Activated T-helper 1 cell treated with anti-CD3 and anti-CD28 coated beads, Interleukin-12 subunit alpha, Interleukin-12 subunit beta, Interleukin-2, Interleukin-4 antibody, amounts not matched to agents 30 ng/mL and 10 ng/mL and 1 ng/mL, durations not matched to agents 14 hours and 24 hours and 36 hours (primary cell): ENCODE measurements at regions not wholly inside any gene's neighbourhood (a gene's known extent, or its start where the extent isn't known, plus 50 kb on each side); places are given as distances from the start of the nearest gene placed in this dataset.

Source experiments
- DNase-seq: peaks from one replicate; pipeline ENCODE4 v3.0.0; 2021; ENCODE audit warnings: low spot score
- H3K27ac Mint-ChIP-seq: one replicate; pipeline ENCODE4 v1.8.0; 2021; ENCODE audit warnings: mild to moderate bottlenecking, mixed read lengths
- H3K27me3 Mint-ChIP-seq: one replicate; pipeline ENCODE4 v1.8.0; 2022; ENCODE audit warnings: mild to moderate bottlenecking, moderate library complexity, mixed read lengths; ENCODE audit not compliant: insufficient read depth
- H3K36me3 Mint-ChIP-seq: one replicate; pipeline ENCODE4 v1.8.0; 2021; ENCODE audit warnings: low read depth, mixed read lengths
- H3K4me1 Mint-ChIP-seq: one replicate; pipeline ENCODE4 v1.8.0; 2021; ENCODE audit warnings: low read depth, mixed read lengths
- H3K4me3 Mint-ChIP-seq: one replicate; pipeline ENCODE4 v1.8.0; 2021; ENCODE audit warnings: mild to moderate bottlenecking, moderate library complexity, mixed read lengths
- H3K9me3 Mint-ChIP-seq: one replicate; pipeline ENCODE4 v1.8.0; 2021; ENCODE audit warnings: mixed read lengths
- intact Hi-C: fragments of 100-400 bp; cut with micrococcal nuclease; formaldehyde crosslinking; loops from one replicate; pipeline ENCODE4 v1.15.1; 2024

GRCh38 chr21:25326181-25326580, 281.1 kb downstream of the MRPL39 start:
- no peak overlapping the region for H3K27ac Mint-ChIP-seq
- H3K27me3 Mint-ChIP-seq: no peaks in the 10 kb centered on the region
- no peaks in the 10 kb centered on the region for H3K36me3 Mint-ChIP-seq
- H3K4me1 Mint-ChIP-seq: no peaks in the 10 kb centered on the region
- H3K9me3 Mint-ChIP-seq: no peaks in the 10 kb centered on the region
- DNase-seq: no peak
- intact Hi-C loops: no loop called here
- H3K4me3 Mint-ChIP-seq: no peak overlapping the region

GRCh38 chr21:25324666-25325065, 282.6 kb downstream of the MRPL39 start:
- DNase-seq: no peak
- no peak overlapping the region for H3K27ac Mint-ChIP-seq
- H3K9me3 Mint-ChIP-seq: no peaks in the 10 kb centered on the region
- H3K4me1 Mint-ChIP-seq: no peaks in the 10 kb centered on the region
- no peaks in the 10 kb centered on the region for H3K27me3 Mint-ChIP-seq
- intact Hi-C loops: no loop called here
- H3K36me3 Mint-ChIP-seq: no peaks in the 10 kb centered on the region
- H3K4me3 Mint-ChIP-seq: no peak overlapping the region

GRCh38 chr21:25323356-25323949, 283.8 kb downstream of the MRPL39 start:
- no peaks in the 10 kb centered on the region for H3K4me1 Mint-ChIP-seq
- intact Hi-C loops: no loop called here
- DNase-seq: no peak
- H3K9me3 Mint-ChIP-seq: no peaks in the 10 kb centered on the region
- no peak overlapping the region for H3K4me3 Mint-ChIP-seq
- no peaks in the 10 kb centered on the region for H3K36me3 Mint-ChIP-seq
- H3K27ac Mint-ChIP-seq: no peak overlapping the region
- H3K27me3 Mint-ChIP-seq: no peaks in the 10 kb centered on the region

- Mint-ChIP-seq H3K4me1 (no peaks in the 10 kb centered on the region), H3K9me3 (peaks cover 4% of the 10 kb centered on the region), H3K36me3 (no peaks in the 10 kb centered on the region), H3K27ac (no peak overlapping the region), H3K27me3 (peaks cover 1% of the 10 kb centered on the region), H3K4me3 (no peak overlapping the region)
- intact Hi-C loops: no loop called here
- DNase-seq: no peak
These were observed 293.0 kb downstream of the MRPL39 start for GRCh38 chr21:25314247-25314646.

DNA sequence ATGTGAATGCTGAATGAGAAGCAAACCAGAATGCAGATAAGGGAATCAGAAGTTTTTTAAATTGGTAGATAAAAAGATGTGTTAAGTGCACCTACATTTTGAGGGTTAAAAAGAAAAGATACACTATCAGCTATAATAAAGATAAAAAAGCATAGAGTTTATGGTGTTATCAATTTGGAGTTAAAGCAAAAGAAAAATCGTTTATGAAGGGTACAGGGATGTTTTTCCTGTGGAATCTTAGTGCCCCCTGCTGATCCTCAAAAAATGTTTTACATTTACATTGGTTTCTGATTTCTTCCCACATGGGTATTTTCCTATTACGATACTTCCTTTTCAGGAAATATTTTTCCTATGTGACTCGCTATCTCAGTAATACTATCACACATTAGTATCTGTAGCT, 293.5 kb downstream of the MRPL39 start:
- Mint-ChIP-seq H3K36me3 (no peaks in the 10 kb centered on the region), H3K9me3 (peaks cover 8% of the 10 kb centered on the region), H3K4me1 (no peaks in the 10 kb centered on the region), H3K4me3 (no peak overlapping the region), H3K27ac (no peak overlapping the region), H3K27me3 (peaks cover 1% of the 10 kb centered on the region)
- DNase-seq: no peak
- intact Hi-C loops: no loop called here

DNA sequence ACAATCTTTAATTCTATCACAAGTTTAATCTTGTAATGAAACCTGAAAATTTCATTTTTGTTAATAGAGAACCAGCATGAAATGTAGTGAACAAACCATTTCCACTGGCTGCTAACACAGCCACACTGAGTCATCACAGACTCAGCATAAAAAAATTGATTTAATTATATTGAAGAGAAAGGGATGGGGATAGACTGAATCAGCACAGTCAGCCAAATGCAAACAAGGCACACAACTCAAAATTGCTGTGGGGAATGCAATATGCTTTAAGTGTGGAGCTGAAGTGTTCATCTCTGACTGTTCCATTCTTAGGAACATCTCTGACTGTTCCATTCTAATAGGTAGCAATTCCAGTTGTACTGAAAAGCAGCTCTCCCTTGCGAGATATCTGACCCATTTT, 299.8 kb downstream of the MRPL39 start:
- intact Hi-C loops: no loop called here
- Mint-ChIP-seq H3K27ac (no peak overlapping the region), H3K27me3 (peaks cover 4% of the 10 kb centered on the region), H3K9me3 (peaks cover 9% of the 10 kb centered on the region), H3K4me1 (no peaks in the 10 kb centered on the region), H3K4me3 (no peak overlapping the region), H3K36me3 (no peaks in the 10 kb centered on the region)
- no peak for DNase-seq

GRCh38 chr21:25304611-25305010, 302.7 kb downstream of the MRPL39 start:
- peaks cover 2% of the 10 kb centered on the region for H3K27me3 Mint-ChIP-seq

DNA sequence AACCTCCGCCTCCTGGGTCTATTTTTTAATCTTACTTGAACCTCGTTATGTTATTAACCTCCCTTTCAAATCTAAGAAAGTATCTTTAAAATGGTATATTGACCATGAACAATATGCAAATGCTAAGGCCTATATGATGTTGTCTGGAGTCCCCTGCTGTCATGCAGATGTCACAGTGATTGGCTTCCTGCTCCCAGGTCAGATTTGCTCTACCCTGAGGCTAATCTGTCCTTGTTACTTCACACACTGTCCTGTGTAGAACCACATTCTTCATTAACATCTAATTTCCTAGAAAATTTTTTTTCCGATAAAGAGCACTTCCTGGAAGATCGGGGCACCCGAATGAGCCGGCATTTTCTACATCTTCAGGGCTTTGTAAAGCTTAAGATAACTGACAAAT, 306.6 kb downstream of the MRPL39 start:
- intact Hi-C loops: no loop called here
- Mint-ChIP-seq H3K36me3 (no peaks in the 10 kb centered on the region), H3K4me1 (no peaks in the 10 kb centered on the region), H3K4me3 (no peak overlapping the region), H3K27me3 (peaks cover under 1% of the 10 kb centered on the region), H3K27ac (no peak overlapping the region), H3K9me3 (no peaks in the 10 kb centered on the region)
- no peak for DNase-seq

More at GRCh38 chr21:25304611-25305010, 302.7 kb downstream of the MRPL39 start:
- Mint-ChIP-seq H3K9me3 (peaks cover 6% of the 10 kb centered on the region), H3K4me1 (no peaks in the 10 kb centered on the region), H3K36me3 (no peaks in the 10 kb centered on the region), H3K4me3 (no peak overlapping the region), H3K27ac (no peak overlapping the region)
- DNase-seq: no peak
- intact Hi-C loops: no loop called here

GRCh38 chr21:25298512-25299491, 308.5 kb downstream of the MRPL39 start:
- no peak overlapping the region for H3K4me3 Mint-ChIP-seq
- DNase-seq: no peak
- H3K9me3 Mint-ChIP-seq: no peaks in the 10 kb centered on the region
- intact Hi-C loops: no loop called here
- H3K36me3 Mint-ChIP-seq: no peaks in the 10 kb centered on the region
- H3K27me3 Mint-ChIP-seq: no peaks in the 10 kb centered on the region
- H3K4me1 Mint-ChIP-seq: no peaks in the 10 kb centered on the region
- H3K27ac Mint-ChIP-seq: no peak overlapping the region

DNA sequence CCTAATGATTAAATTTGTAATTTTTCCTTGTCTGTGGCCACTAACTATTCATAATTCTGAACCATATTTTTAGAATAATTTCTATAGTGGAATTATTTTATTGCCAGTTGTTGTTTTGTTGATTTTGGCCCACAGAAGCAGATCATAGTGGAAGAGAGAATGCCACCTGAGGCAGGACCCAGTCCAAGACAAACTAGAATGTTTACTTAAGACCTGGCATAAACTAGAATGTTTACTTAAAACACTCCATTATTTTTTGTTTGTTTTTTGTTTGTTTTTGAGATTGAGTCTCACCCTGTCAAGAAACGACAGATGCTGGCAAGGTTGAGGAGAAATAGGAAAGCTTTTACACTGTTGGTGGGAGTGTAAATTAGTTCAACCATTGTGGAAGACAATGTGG, 310.2 kb downstream of the MRPL39 start:
- intact Hi-C loops: no loop called here
- Mint-ChIP-seq H3K4me3 (no peak overlapping the region), H3K27ac (no peak overlapping the region), H3K4me1 (no peaks in the 10 kb centered on the region), H3K9me3 (no peaks in the 10 kb centered on the region), H3K27me3 (no peaks in the 10 kb centered on the region), H3K36me3 (no peaks in the 10 kb centered on the region)
- no peak for DNase-seq

GRCh38 chr21:25296252-25296651, 311.0 kb downstream of the MRPL39 start:
- Mint-ChIP-seq H3K36me3 (no peaks in the 10 kb centered on the region), H3K4me3 (no peak overlapping the region), H3K27ac (no peak overlapping the region), H3K27me3 (no peaks in the 10 kb centered on the region), H3K9me3 (no peaks in the 10 kb centered on the region), H3K4me1 (no peaks in the 10 kb centered on the region)
- intact Hi-C loops: no loop called here
- no peak for DNase-seq

GRCh38 chr21:25292396-25292795, 314.9 kb downstream of the MRPL39 start:
- Mint-ChIP-seq H3K4me1 (no peaks in the 10 kb centered on the region), H3K27me3 (no peaks in the 10 kb centered on the region), H3K36me3 (no peaks in the 10 kb centered on the region), H3K9me3 (no peaks in the 10 kb centered on the region), H3K27ac (no peak overlapping the region), H3K4me3 (no peak overlapping the region)
- intact Hi-C loops: no loop called here
- no peak for DNase-seq

- Mint-ChIP-seq H3K4me1 (no peaks in the 10 kb centered on the region), H3K9me3 (no peaks in the 10 kb centered on the region)
These were observed 323.6 kb downstream of the MRPL39 start for GRCh38 chr21:25283720-25284119.

More at GRCh38 chr21:25283720-25284119, 323.6 kb downstream of the MRPL39 start:
- intact Hi-C loops: loop anchor here (1.0 to 10.0 kb wide), 2 partner anchors 103 to 291 kb away; no protein-coding TSS in a partner anchor
- no peak overlapping the region for H3K4me3 Mint-ChIP-seq
- H3K27me3 Mint-ChIP-seq: peaks cover 4% of the 10 kb centered on the region
- H3K36me3 Mint-ChIP-seq: no peaks in the 10 kb centered on the region
- no peak overlapping the region for H3K27ac Mint-ChIP-seq
- no peak for DNase-seq
